OCI-M2 (cell line): ENCODE measurements at regions not wholly inside any gene's neighbourhood (a gene's known extent, or its start where the extent isn't known, plus 50 kb on each side); places are given as distances from the start of the nearest gene placed in this dataset.

Experiments
- DNase-seq: peaks from one replicate; lab custom pipeline; 2025; ENCODE audit not compliant: unreplicated experiment; lab: John Stamatoyannopoulos, UW

GRCh38 chr14:27075503-27075902 is 477.7 kb upstream of the NOVA1 start:
- no peak for DNase-seq

DNA sequence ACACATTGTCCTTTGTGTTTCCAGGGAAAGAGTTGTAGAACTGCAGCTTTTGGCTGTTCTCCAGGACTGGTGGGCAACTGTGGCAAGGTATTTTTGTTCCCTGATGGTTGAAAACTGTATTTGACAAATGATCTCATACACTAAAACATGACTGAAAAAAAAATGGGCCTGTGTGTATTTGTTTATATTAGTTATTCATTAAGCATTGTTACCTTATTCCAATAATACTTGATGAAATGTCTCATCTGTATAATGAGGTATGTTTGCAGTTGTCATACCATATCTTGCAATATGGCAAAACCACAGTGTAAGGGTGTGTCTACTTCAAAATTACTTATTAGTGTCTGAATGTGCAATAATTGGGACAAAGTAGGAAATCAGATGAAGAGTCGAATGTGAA is 479.4 kb upstream of the NOVA1 start:
- DNase-seq: no peak

GRCh38 chr14:27077710-27078109 is 479.9 kb upstream of the NOVA1 start:
- no peak for DNase-seq

DNA sequence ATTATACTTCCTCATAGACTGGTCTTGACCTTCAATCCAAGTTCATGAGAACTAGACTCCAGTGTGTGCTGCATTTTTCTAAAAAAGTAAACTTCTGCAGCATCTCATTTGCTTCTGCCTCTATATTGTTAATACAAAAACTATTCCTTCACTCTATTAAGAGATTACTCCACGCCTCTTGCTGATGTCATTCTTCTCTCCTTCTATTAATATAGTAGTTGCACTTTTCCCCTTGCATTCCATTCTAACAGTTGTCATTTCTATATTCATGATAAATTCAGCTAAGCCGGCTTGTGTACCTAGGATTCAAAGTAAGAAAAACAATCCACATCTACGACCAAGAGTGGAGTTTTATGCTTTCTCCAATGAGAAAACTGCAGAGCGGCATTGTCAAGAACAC is 480.4 kb upstream of the NOVA1 start:
- no peak for DNase-seq

DNA sequence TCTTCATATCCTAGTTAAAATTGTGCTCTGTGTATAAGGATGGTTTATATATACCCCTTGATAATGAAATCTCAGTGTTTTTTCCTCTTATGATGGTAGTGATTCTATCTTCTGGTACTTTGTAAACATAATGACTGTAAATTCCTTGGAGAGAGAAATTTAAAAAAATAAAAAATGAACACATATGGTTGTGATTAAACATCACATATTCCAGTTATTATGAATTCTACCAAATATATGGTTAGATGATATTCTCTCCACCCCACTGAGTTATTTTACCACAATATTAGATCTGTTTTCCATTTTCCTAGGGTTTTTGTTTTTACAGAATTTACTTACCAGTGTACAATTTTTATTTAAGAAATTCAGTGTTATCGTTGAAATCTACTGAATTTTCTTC is 481.9 kb upstream of the NOVA1 start:
- DNase-seq: no peak

GRCh38 chr14:27085500-27085899 is 487.7 kb upstream of the NOVA1 start:
- no peak for DNase-seq

- DNase-seq: no peak
Observed at GRCh38 chr14:27090716-27091115, 492.9 kb upstream of the NOVA1 start.

GRCh38 chr14:27091973-27092372 is 494.1 kb upstream of the NOVA1 start:
- DNase-seq: no peak

- no peak for DNase-seq
Observed at GRCh38 chr14:27096091-27096490, 498.3 kb upstream of the NOVA1 start.

GRCh38 chr14:27098451-27098850 is 500.6 kb upstream of the NOVA1 start:
- DNase-seq: no peak

- DNase-seq: no peak
Observed at GRCh38 chr14:27114180-27114579, 516.3 kb upstream of the NOVA1 start.

GRCh38 chr14:27123162-27123561 is 525.3 kb upstream of the NOVA1 start:
- no peak for DNase-seq

- no peak for DNase-seq
Observed at GRCh38 chr14:27127838-27128237, 530.0 kb upstream of the NOVA1 start.

DNA sequence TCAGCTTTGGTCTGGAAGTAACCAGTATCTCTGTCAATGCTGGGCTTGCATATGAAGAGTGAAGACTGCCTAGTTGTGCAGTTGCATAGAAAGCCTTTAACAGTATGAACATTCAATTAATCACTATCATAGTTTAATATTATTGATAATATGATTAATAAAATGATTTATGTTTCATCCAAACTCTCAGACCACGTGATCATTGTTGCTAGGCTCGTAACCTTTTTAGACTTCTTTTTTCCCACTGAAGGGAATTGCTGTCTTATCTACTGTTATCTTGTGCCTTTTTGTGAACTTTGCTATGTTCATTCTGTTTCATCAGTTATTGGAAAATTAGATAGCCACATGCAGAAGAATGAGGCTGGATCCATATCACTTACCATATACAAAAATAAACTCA is 536.4 kb upstream of the NOVA1 start:
- no peak for DNase-seq

DNA sequence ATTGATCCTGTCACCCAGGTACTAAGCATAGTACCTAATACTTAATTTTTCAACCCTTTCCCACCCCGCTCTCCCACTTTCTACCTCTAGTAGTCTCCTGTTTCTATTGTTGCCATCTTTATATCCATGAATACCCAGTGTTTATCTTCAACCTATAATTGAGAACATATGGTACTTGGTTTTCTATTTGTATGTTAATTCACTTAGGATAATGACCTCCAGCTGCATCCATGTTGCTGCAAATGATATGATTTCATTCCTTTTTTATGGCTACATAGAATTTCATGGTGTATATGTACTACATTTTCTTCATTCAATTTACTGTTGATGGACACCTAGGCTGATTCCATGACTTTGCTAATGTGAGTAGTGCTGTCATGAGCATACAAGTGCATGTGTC is 547.3 kb upstream of the NOVA1 start:
- no peak for DNase-seq

- no peak for DNase-seq
Observed at GRCh38 chr14:27148143-27148542, 550.3 kb upstream of the NOVA1 start.

- no peak for DNase-seq
Observed at GRCh38 chr14:27164139-27164538, 566.3 kb upstream of the NOVA1 start.

GRCh38 chr14:27175489-27175888 is 577.7 kb upstream of the NOVA1 start:
- DNase-seq: no peak

GRCh38 chr14:27181333-27181732 is 583.5 kb upstream of the NOVA1 start:
- no peak for DNase-seq

GRCh38 chr14:27184427-27184826 is 586.6 kb upstream of the NOVA1 start:
- no peak for DNase-seq

- no peak for DNase-seq
Observed at GRCh38 chr14:27186048-27186447, 588.2 kb upstream of the NOVA1 start.

- no peak for DNase-seq
Observed at GRCh38 chr14:27187136-27187535, 589.3 kb upstream of the NOVA1 start.

DNA sequence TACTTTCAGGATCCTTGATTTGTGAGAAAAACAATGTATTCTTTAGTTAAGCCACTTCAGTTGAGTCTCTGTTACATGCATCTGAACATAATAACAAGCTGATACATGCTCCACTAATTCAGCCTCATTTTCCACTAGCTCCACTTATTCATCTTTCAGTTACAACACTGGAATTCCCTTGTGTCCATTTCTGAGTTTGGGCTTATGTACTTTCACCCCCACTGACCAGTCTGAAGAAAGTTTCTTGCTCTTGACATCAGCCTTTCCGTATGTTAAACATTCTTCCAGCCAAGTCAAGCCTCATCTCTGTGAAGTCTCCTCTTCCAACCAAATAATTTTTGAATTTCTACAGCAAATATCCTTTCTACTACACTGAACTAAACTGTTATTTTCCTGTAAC is 592.5 kb upstream of the NOVA1 start:
- no peak for DNase-seq

GRCh38 chr14:27199272-27199671 is 601.4 kb upstream of the NOVA1 start:
- no peak for DNase-seq
